ENCODE measurements at regions not wholly inside any gene's neighbourhood (a gene's known extent, or its start where the extent isn't known, plus 50 kb on each side); places are given as distances from the start of the nearest gene placed in this dataset.

DNA sequence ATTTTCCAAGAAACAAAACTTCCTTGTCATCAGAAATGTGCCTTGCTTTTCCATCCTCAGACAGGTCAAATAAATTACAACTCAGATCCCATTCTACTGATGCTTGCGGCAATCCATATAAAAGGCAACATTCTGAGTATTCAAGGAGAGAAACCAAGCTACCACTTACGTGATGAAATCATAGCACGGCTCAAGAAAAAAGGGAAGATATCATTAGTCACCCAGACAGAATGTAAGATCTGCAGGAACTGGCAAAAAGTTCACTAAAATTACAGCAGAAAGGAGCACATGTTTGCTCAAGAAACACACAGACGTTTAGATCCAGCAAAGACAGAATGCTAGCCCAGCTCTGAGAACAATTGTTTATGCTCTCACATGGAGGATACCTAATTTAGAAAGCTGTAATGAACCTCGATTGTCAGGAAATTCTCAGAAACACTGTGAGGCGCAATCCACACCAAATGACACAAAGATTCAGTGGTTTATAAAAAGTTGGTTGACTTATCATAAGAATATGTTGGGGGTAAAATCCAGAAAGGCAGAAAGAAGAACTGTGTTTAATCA, 304.2 kb downstream of the ADGRG6 start:
- TF ChIP-seq, protein P1, sequence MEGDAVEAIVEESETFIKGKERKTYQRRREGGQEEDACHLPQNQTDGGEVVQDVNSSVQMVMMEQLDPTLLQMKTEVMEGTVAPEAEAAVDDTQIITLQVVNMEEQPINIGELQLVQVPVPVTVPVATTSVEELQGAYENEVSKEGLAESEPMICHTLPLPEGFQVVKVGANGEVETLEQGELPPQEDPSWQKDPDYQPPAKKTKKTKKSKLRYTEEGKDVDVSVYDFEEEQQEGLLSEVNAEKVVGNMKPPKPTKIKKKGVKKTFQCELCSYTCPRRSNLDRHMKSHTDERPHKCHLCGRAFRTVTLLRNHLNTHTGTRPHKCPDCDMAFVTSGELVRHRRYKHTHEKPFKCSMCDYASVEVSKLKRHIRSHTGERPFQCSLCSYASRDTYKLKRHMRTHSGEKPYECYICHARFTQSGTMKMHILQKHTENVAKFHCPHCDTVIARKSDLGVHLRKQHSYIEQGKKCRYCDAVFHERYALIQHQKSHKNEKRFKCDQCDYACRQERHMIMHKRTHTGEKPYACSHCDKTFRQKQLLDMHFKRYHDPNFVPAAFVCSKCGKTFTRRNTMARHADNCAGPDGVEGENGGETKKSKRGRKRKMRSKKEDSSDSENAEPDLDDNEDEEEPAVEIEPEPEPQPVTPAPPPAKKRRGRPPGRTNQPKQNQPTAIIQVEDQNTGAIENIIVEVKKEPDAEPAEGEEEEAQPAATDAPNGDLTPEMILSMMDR (tag by site-specific recombination; IDR thresholded peaks at IDR 0.05), result no peak
- TF ChIP-seq ZBTB21 (tag by site-specific recombination; IDR thresholded peaks at IDR 0.05), result no peak
- TF ChIP-seq SP2 (tag by site-specific recombination; IDR thresholded peaks at IDR 0.05), result no peak
- TF ChIP-seq ZNF776 (tag by site-specific recombination; IDR thresholded peaks at IDR 0.05; ENCODE audit: borderline replicate concordance), result no peak
- TF ChIP-seq, protein P2, sequence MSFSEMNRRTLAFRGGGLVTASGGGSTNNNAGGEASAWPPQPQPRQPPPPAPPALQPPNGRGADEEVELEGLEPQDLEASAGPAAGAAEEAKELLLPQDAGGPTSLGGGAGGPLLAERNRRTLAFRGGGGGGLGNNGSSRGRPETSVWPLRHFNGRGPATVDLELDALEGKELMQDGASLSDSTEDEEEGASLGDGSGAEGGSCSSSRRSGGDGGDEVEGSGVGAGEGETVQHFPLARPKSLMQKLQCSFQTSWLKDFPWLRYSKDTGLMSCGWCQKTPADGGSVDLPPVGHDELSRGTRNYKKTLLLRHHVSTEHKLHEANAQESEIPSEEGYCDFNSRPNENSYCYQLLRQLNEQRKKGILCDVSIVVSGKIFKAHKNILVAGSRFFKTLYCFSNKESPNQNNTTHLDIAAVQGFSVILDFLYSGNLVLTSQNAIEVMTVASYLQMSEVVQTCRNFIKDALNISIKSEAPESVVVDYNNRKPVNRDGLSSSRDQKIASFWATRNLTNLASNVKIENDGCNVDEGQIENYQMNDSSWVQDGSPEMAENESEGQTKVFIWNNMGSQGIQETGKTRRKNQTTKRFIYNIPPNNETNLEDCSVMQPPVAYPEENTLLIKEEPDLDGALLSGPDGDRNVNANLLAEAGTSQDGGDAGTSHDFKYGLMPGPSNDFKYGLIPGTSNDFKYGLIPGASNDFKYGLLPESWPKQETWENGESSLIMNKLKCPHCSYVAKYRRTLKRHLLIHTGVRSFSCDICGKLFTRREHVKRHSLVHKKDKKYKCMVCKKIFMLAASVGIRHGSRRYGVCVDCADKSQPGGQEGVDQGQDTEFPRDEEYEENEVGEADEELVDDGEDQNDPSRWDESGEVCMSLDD (tag by site-specific recombination; IDR thresholded peaks at IDR 0.05), result no peak
- no peak for TF ChIP-seq KLF10 (tag by site-specific recombination; IDR thresholded peaks at IDR 0.05)
- TF ChIP-seq GLIS2 (tag by site-specific recombination; IDR thresholded peaks at IDR 0.05), result no peak
- TF ChIP-seq ZNF121 (tag by site-specific recombination; IDR thresholded peaks at IDR 0.05), result no peak
- TF ChIP-seq, protein P3, sequence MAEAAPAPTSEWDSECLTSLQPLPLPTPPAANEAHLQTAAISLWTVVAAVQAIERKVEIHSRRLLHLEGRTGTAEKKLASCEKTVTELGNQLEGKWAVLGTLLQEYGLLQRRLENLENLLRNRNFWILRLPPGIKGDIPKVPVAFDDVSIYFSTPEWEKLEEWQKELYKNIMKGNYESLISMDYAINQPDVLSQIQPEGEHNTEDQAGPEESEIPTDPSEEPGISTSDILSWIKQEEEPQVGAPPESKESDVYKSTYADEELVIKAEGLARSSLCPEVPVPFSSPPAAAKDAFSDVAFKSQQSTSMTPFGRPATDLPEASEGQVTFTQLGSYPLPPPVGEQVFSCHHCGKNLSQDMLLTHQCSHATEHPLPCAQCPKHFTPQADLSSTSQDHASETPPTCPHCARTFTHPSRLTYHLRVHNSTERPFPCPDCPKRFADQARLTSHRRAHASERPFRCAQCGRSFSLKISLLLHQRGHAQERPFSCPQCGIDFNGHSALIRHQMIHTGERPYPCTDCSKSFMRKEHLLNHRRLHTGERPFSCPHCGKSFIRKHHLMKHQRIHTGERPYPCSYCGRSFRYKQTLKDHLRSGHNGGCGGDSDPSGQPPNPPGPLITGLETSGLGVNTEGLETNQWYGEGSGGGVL (tag by site-specific recombination; IDR thresholded peaks at IDR 0.05), result no peak

Measured in HEK293 (cell line).